ENCODE measurements at regions not wholly inside any gene's neighbourhood (a gene's known extent, or its start where the extent isn't known, plus 50 kb on each side); places are given as distances from the start of the nearest gene placed in this dataset.

DNA sequence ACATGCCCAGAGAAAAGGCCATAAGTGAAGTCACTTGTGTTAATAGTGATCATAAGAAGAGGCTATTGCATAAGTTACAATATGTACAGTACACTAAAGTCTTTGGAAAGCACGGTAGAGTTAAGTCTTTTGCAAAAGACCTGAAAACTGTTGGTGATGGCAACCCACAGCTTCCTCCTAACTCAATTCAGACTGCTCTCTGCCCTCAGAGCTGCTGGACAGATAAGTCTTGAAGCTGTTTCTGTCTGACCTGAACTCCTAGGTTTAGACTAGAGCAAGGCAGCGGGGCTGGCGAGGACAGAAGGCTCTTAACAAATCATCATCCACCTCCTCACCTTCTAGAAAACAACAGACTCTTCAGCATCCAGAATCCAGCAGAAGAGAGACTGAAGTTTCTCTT lies 125.4 kb downstream of the CD24 start:
- TF ChIP-seq, protein P1, sequence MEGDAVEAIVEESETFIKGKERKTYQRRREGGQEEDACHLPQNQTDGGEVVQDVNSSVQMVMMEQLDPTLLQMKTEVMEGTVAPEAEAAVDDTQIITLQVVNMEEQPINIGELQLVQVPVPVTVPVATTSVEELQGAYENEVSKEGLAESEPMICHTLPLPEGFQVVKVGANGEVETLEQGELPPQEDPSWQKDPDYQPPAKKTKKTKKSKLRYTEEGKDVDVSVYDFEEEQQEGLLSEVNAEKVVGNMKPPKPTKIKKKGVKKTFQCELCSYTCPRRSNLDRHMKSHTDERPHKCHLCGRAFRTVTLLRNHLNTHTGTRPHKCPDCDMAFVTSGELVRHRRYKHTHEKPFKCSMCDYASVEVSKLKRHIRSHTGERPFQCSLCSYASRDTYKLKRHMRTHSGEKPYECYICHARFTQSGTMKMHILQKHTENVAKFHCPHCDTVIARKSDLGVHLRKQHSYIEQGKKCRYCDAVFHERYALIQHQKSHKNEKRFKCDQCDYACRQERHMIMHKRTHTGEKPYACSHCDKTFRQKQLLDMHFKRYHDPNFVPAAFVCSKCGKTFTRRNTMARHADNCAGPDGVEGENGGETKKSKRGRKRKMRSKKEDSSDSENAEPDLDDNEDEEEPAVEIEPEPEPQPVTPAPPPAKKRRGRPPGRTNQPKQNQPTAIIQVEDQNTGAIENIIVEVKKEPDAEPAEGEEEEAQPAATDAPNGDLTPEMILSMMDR (IDR thresholded peaks at IDR 0.05; ENCODE audit: poor library complexity) = no peak
- no peak for TF ChIP-seq EZH2phosphoT487 (IDR thresholded peaks at IDR 0.05; ENCODE audit: low read depth, severe bottlenecking, unreplicated experiment)
- no peak for TF ChIP-seq EZH2 (IDR thresholded peaks at IDR 0.05; ENCODE audit: borderline replicate concordance)
